ENCODE measurements at regions not wholly inside any gene's neighbourhood (a gene's known extent, or its start where the extent isn't known, plus 50 kb on each side); places are given as distances from the start of the nearest gene placed in this dataset.

GRCh38 chr7:125966278-125967048, 1036.8 kb upstream of the POT1 start:
- no peak overlapping the region for H3K4me3 ChIP-seq (ENCODE audit: low read depth, low read length, poor library complexity, severe bottlenecking)
- H3K4me2 ChIP-seq (ENCODE audit: low read length): no peak overlapping the region
- no peak overlapping the region for H2AFZ ChIP-seq (ENCODE audit: low read length)
- no peak overlapping the region for H3K27ac ChIP-seq (ENCODE audit: low read depth, low read length, poor library complexity, severe bottlenecking)
- H3K9me3 ChIP-seq (ENCODE audit: low read length): no peaks in the 10 kb centered on the region
- H4K20me1 ChIP-seq (ENCODE audit: insufficient read depth, low read length): no peaks in the 10 kb centered on the region
- H3K9me2 ChIP-seq (ENCODE audit: low read depth, low read length): no peaks in the 10 kb centered on the region
- H3K27me3 ChIP-seq (ENCODE audit: insufficient read depth, low read length): no peaks in the 10 kb centered on the region
- TF ChIP-seq EZH2 (IDR thresholded peaks at IDR 0.05; ENCODE audit: borderline replicate concordance, low read length) (no peak), CTCF (IDR thresholded peaks at IDR 0.05; ENCODE audit: low read length) (no peak)
- no peaks in the 10 kb centered on the region for H3F3A ChIP-seq (ENCODE audit: insufficient read depth, low read length)
- H3K36me3 ChIP-seq (ENCODE audit: insufficient read depth, low read length): no peaks in the 10 kb centered on the region
- no peaks in the 10 kb centered on the region for H3K79me2 ChIP-seq (ENCODE audit: insufficient read depth, low read length)
- no peaks in the 10 kb centered on the region for H3K4me1 ChIP-seq (ENCODE audit: insufficient read depth, low read length, severe bottlenecking)
- no peak overlapping the region for H3K9ac ChIP-seq (ENCODE audit: low read length)

- no peak overlapping the region for H2AFZ ChIP-seq (ENCODE audit: low read length)
- no peaks in the 10 kb centered on the region for H3K36me3 ChIP-seq (ENCODE audit: insufficient read depth, low read length)
- H3K9ac ChIP-seq (ENCODE audit: low read length): no peak overlapping the region
- no peak for TF ChIP-seq CTCF (IDR thresholded peaks at IDR 0.05; ENCODE audit: low read length)
- TF ChIP-seq EZH2 (IDR thresholded peaks at IDR 0.05; ENCODE audit: borderline replicate concordance, low read length): no peak
- no peak overlapping the region for H3K4me2 ChIP-seq (ENCODE audit: low read length)
- no peaks in the 10 kb centered on the region for H3F3A ChIP-seq (ENCODE audit: insufficient read depth, low read length)
- H4K20me1 ChIP-seq (ENCODE audit: insufficient read depth, low read length): no peaks in the 10 kb centered on the region
- H3K4me3 ChIP-seq (ENCODE audit: low read depth, low read length, poor library complexity, severe bottlenecking): no peak overlapping the region
- no peaks in the 10 kb centered on the region for H3K9me3 ChIP-seq (ENCODE audit: low read length)
- H3K9me2 ChIP-seq (ENCODE audit: low read depth, low read length): 0 out of 2 replicates have a peak, but pooled peaks cover 5% of the 10 kb centered on the region
- H3K79me2 ChIP-seq (ENCODE audit: insufficient read depth, low read length): no peaks in the 10 kb centered on the region
- H3K27me3 ChIP-seq (ENCODE audit: insufficient read depth, low read length): no peaks in the 10 kb centered on the region
- H3K27ac ChIP-seq (ENCODE audit: low read depth, low read length, poor library complexity, severe bottlenecking): no peak overlapping the region
- H3K4me1 ChIP-seq (ENCODE audit: insufficient read depth, low read length, severe bottlenecking): no peaks in the 10 kb centered on the region
These were observed 1005.3 kb upstream of the POT1 start for GRCh38 chr7:125934955-125935354.

- Histone ChIP-seq H3K36me3 (ENCODE audit: insufficient read depth, low read length) (no peaks in the 10 kb centered on the region), H4K20me1 (ENCODE audit: insufficient read depth, low read length) (no peaks in the 10 kb centered on the region), H3K27ac (ENCODE audit: low read depth, low read length, poor library complexity, severe bottlenecking) (no peak overlapping the region), H3K27me3 (ENCODE audit: insufficient read depth, low read length) (no peaks in the 10 kb centered on the region), H2AFZ (ENCODE audit: low read length) (no peak overlapping the region), H3K9me3 (ENCODE audit: low read length) (no peaks in the 10 kb centered on the region), H3F3A (ENCODE audit: insufficient read depth, low read length) (no peaks in the 10 kb centered on the region), H3K4me2 (ENCODE audit: low read length) (no peak overlapping the region), H3K4me1 (ENCODE audit: insufficient read depth, low read length, severe bottlenecking) (no peaks in the 10 kb centered on the region), H3K79me2 (ENCODE audit: insufficient read depth, low read length) (no peaks in the 10 kb centered on the region), H3K9ac (ENCODE audit: low read length) (no peak overlapping the region), H3K4me3 (ENCODE audit: low read depth, low read length, poor library complexity, severe bottlenecking) (no peak overlapping the region), H3K9me2 (ENCODE audit: low read depth, low read length) (0 out of 2 replicates have a peak, but pooled peaks cover 5% of the 10 kb centered on the region)
- no peak for TF ChIP-seq CTCF (IDR thresholded peaks at IDR 0.05; ENCODE audit: low read length)
- no peak for TF ChIP-seq EZH2 (IDR thresholded peaks at IDR 0.05; ENCODE audit: borderline replicate concordance, low read length)
These were observed 1004.9 kb upstream of the POT1 start for GRCh38 chr7:125934539-125934938.

Data from OCI-LY1 (cell line).